HCT116 (cell line): ENCODE measurements at regions not wholly inside any gene's neighbourhood (a gene's known extent, or its start where the extent isn't known, plus 50 kb on each side); places are given as distances from the start of the nearest gene placed in this dataset.

Source experiments
- ATAC-seq: fragments of 200-7000 bp; cut with Tn5 transposase; 2 replicates; pipeline ENCODE4 v1.9.1; 2020; ENCODE audit warnings: mild to moderate bottlenecking, moderate library complexity
- BruUV-seq: library from RNA; stranded (reverse); fragments of 400-500 nt; replicated peaks from 2 replicates; lab custom pipeline; 2021; lab: Mats Ljungman, UMichigan
- CTCF ChIA-PET: fragments of 300-600 bp; sonication (Branson Sonifier 250); formaldehyde crosslinking; loops from one replicate; lab custom pipeline; 2021; ENCODE audit warnings: antibody characterized with exemption; lab: Charles Lee
- POLR2A ChIA-PET: fragments of 300-600, 350-600 bp; sonication (Branson Sonifier 250); formaldehyde crosslinking; loops from one replicate; lab custom pipeline; 2021; ENCODE audit warnings: antibody characterized with exemption; lab: Charles Lee
- RAD21 ChIA-PET, 2 experiments: fragments of 300-600 bp; sonication (Branson Sonifier 250); formaldehyde crosslinking; loops; one replicate each; lab custom pipeline; 2023; ENCODE audit warnings: low total read pairs in 2 of 2; ENCODE audit not compliant: uncharacterized antibody in 2 of 2, unreplicated experiment in 2 of 2, low non-redundant PET in 1 of 2; lab: Charles Lee
- DNase-seq: peaks from one replicate; pipeline ENCODE4 v3.0.0-alpha.2; 2010; ENCODE audit warnings: low read depth, low spot score
- H2AFZ ChIP-seq: fragments of 200-600 bp; shearing (Covaris generic), sonication (generic); 2 replicates; pipeline ENCODE4 v1.6.1; 2017; ENCODE audit warnings: low read depth, mixed run types, mixed read lengths, antibody characterized with exemption, low read length; ENCODE audit not compliant: poor library complexity, severe bottlenecking
- H3K27ac ChIP-seq: 2 replicates; pipeline ENCODE4 v1.5.1; 2012; ENCODE audit warnings: low read depth, low read length
- H3K27me3 ChIP-seq: fragments of 200-600 bp; sonication (generic); 2 replicates; pipeline ENCODE4 v1.6.1; 2016; ENCODE audit warnings: mixed run types, low read length, mixed read lengths; ENCODE audit not compliant: insufficient read depth
- H3K36me3 ChIP-seq, 2 experiments: fragments of 200-500 bp in 1 of 2; fragments of 200-600 bp in 1 of 2; sonication (Bioruptor generic) in 1 of 2; sonication (generic) in 1 of 2; 2 replicates each; pipeline versions ENCODE4 v1.5.1 to v1.6.1; 2014 to 2016; ENCODE audit warnings: low read length in 2 of 2, inconsistent platforms in 1 of 2, mixed read lengths in 1 of 2, mixed run types in 1 of 2; ENCODE audit not compliant: insufficient read depth in 2 of 2, control insufficient read depth in 1 of 2
- H3K4me1 ChIP-seq, 2 experiments: fragments of 200-600 bp in 1 of 2; sonication (generic) in 1 of 2; 2 replicates each; pipeline versions ENCODE4 v1.5.1 to v1.6.1; 2012 to 2017; ENCODE audit warnings: low read length in 2 of 2, inconsistent platforms in 1 of 2, mild to moderate bottlenecking in 1 of 2, mixed read lengths in 1 of 2, mixed run types in 1 of 2, moderate library complexity in 1 of 2; ENCODE audit not compliant: insufficient read depth in 2 of 2, control insufficient read depth in 1 of 2
- H3K4me2 ChIP-seq: fragments of 200-600 bp; sonication (generic); 2 replicates; pipeline ENCODE4 v1.6.1; 2017; ENCODE audit warnings: mixed run types, low read length, mixed read lengths
- H3K4me3 ChIP-seq, 2 experiments: fragments of 200-600 bp in 1 of 2; sonication (generic) in 1 of 2; replicated peaks in 1 of 2; 2 replicates each; pipeline ENCODE4 v1.5.1; 2011 to 2016; ENCODE audit warnings: low read length in 2 of 2, control low read depth in 1 of 2, low read depth in 1 of 2, mild to moderate bottlenecking in 1 of 2, mixed read lengths in 1 of 2, mixed run types in 1 of 2
- H3K79me2 ChIP-seq: fragments of 200-600 bp; sonication (generic); 2 replicates; pipeline ENCODE4 v1.6.1; 2017; ENCODE audit warnings: mild to moderate bottlenecking, mixed run types, low read length, moderate library complexity, mixed read lengths; ENCODE audit not compliant: insufficient read depth
- H3K9ac ChIP-seq: fragments of 200-600 bp; sonication (generic); 2 replicates; pipeline ENCODE4 v1.6.1; 2016; ENCODE audit warnings: low read length, mixed read lengths
- H3K9me2 ChIP-seq: fragments of 200-600 bp; sonication (generic), shearing (Covaris generic); 2 replicates; pipeline ENCODE4 v1.6.1; 2017; ENCODE audit warnings: mixed run types, mild to moderate bottlenecking, moderate library complexity; ENCODE audit not compliant: insufficient read depth
- H3K9me3 ChIP-seq, 2 experiments: fragments of 200-500 bp in 1 of 2; fragments of 200-600 bp in 1 of 2; sonication (Bioruptor generic) in 1 of 2; sonication (generic) in 1 of 2; 2 replicates each; pipeline ENCODE4 v1.6.1; 2014 to 2017; ENCODE audit warnings: low read length in 2 of 2, mixed read lengths in 2 of 2, inconsistent platforms in 1 of 2, low read depth in 1 of 2, mild to moderate bottlenecking in 1 of 2, mixed run types in 1 of 2, moderate library complexity in 1 of 2; ENCODE audit not compliant: control insufficient read depth in 1 of 2, insufficient read depth in 1 of 2
- H4K20me1 ChIP-seq: fragments of 200-600 bp; sonication (generic), shearing (Covaris generic); 2 replicates; pipeline ENCODE4 v1.6.1; 2017; ENCODE audit warnings: mixed run types, mild to moderate bottlenecking, moderate library complexity; ENCODE audit not compliant: insufficient read depth
- CEBPB ChIP-seq: IDR thresholded peaks from 2 replicates; pipeline ENCODE4 v1.6.1; 2012; ENCODE audit warnings: low read depth
- CTCF ChIP-seq, 3 experiments: fragments of 200-600 bp in 1 of 3; sonication (generic) in 1 of 3; IDR thresholded peaks in 2 of 3; conservative IDR thresholded peaks in 1 of 3; 2 replicates each; pipeline ENCODE4 v1.5.1; 2012 to 2017; ENCODE audit warnings: low read depth in 2 of 3, low read length in 2 of 3, antibody characterized with exemption in 1 of 3, borderline replicate concordance in 1 of 3, control low read depth in 1 of 3, mild to moderate bottlenecking in 1 of 3, mixed read lengths in 1 of 3, mixed run types in 1 of 3, moderate library complexity in 1 of 3; ENCODE audit not compliant: insufficient read depth in 1 of 3
- EGR1 ChIP-seq: IDR thresholded peaks from 2 replicates; pipeline ENCODE4 v1.6.1; 2012; ENCODE audit warnings: low read depth
- ELF1 ChIP-seq: IDR thresholded peaks from 2 replicates; pipeline ENCODE4 v1.6.1; 2012; ENCODE audit warnings: low read depth, borderline replicate concordance
- FOSL1 ChIP-seq: IDR thresholded peaks from 2 replicates; pipeline ENCODE4 v1.6.1; 2012; ENCODE audit warnings: low read depth
- JUND ChIP-seq: IDR thresholded peaks from 2 replicates; pipeline ENCODE4 v1.6.1; 2012
- MAX ChIP-seq: IDR thresholded peaks from 2 replicates; pipeline ENCODE4 v1.6.1; 2012
- POLR2AphosphoS5 ChIP-seq: IDR thresholded peaks from 2 replicates; pipeline ENCODE4 v1.6.1; 2011; ENCODE audit warnings: mild to moderate bottlenecking, low read depth, low read length, moderate library complexity
- RAD21 ChIP-seq: IDR thresholded peaks from 2 replicates; pipeline ENCODE4 v1.6.1; 2012; ENCODE audit warnings: low read depth, mild to moderate bottlenecking
- REST ChIP-seq: IDR thresholded peaks from 2 replicates; pipeline ENCODE4 v1.6.1; 2012; ENCODE audit warnings: low read depth
- SIN3A ChIP-seq: IDR thresholded peaks from 2 replicates; pipeline ENCODE4 v1.6.1; 2012; ENCODE audit warnings: low read depth
- SP1 ChIP-seq: IDR thresholded peaks from 2 replicates; pipeline ENCODE4 v1.6.1; 2012; ENCODE audit warnings: low read depth
- SRF ChIP-seq: IDR thresholded peaks from 2 replicates; pipeline ENCODE4 v1.6.1; 2012; ENCODE audit warnings: low read depth
- TCF7L2 ChIP-seq: IDR thresholded peaks from 2 replicates; pipeline ENCODE4 v1.7.0; 2011; ENCODE audit warnings: borderline replicate concordance, inconsistent platforms; ENCODE audit not compliant: insufficient read depth, insufficient read length; ENCODE audit errors: extremely low read depth
- YY1 ChIP-seq: IDR thresholded peaks from 2 replicates; pipeline ENCODE4 v1.6.1; 2011; ENCODE audit warnings: low read length, low read depth, moderate library complexity, mild to moderate bottlenecking; ENCODE audit not compliant: insufficient replicate concordance; ENCODE audit errors: extremely low read depth
- ZBTB33 ChIP-seq: IDR thresholded peaks from 2 replicates; pipeline ENCODE4 v1.6.1; 2011; ENCODE audit warnings: mild to moderate bottlenecking, low read length, moderate library complexity; ENCODE audit not compliant: insufficient replicate concordance; ENCODE audit errors: extremely low read depth
- ZFX ChIP-seq: fragments of 450-650 bp; IDR thresholded peaks from 2 replicates; pipeline ENCODE4 v1.6.1; 2017
- ZNF274 ChIP-seq: fragments of 200-500 bp; sonication (Bioruptor generic); IDR thresholded peaks from 2 replicates; pipeline ENCODE4 v1.6.1; 2014; ENCODE audit warnings: mild to moderate bottlenecking, low read depth, low read length, inconsistent platforms
- intact Hi-C: fragments of 100-400 bp; cut with micrococcal nuclease; formaldehyde crosslinking; loops from 2 replicates; pipeline ENCODE4 v1.10.0; 2022

GRCh38 chr6:139768196-139768595 lies 393.7 kb upstream of the CITED2 start:
- no TSS peak for BruUV-seq
- no peaks in the 10 kb centered on the region for H3K9me3 ChIP-seq
- ChIA-PET POLR2A (interaction anchor here (1.3 kb wide), 1 partner anchor 394 kb away, joined by 3 read pairs; the partner anchor contains the start of gene CITED2), RAD21 (no interaction called here), CTCF (no interaction called here)
- H3K27me3 ChIP-seq, result no peaks in the 10 kb centered on the region
- no peaks in the 10 kb centered on the region; the same call in 1 of the 2 replicates for H4K20me1 ChIP-seq
- H3K36me3 ChIP-seq, result no peaks in the 10 kb centered on the region
- H3K9me2 ChIP-seq, result no peaks in the 10 kb centered on the region
- H2AFZ ChIP-seq, result no peak overlapping the region
- no peak overlapping the region for H3K27ac ChIP-seq
- H3K4me3 ChIP-seq, result no peak overlapping the region
- ATAC-seq (no peak), DNase-seq (no peak)
- H3K79me2 ChIP-seq, result no peaks in the 10 kb centered on the region
- H3K4me2 ChIP-seq, result no peak overlapping the region
- intact Hi-C loops, result loop anchor here (5.0 kb wide), 1 partner anchor 391 kb away; no protein-coding TSS in a partner anchor
- no peak for TF ChIP-seq EGR1
- no peak for TF ChIP-seq REST
- no peak for TF ChIP-seq CTCF (IDR thresholded peaks at IDR 0.05 in 2 of 3, conservative IDR thresholded peaks at IDR 0.05 in 1 of 3; ENCODE audit: borderline replicate concordance in 1 of 3, insufficient read depth in 1 of 3, low read depth in 2 of 3, low read length in 2 of 3)
- TF ChIP-seq SRF, result no peak
- TF ChIP-seq SP1, result no peak
- no peak for TF ChIP-seq SIN3A
- no peak for TF ChIP-seq CEBPB
- no peak for TF ChIP-seq TCF7L2
- TF ChIP-seq RAD21, result no peak
- TF ChIP-seq FOSL1, result no peak
- TF ChIP-seq ZBTB33, result no peak
- no peak for TF ChIP-seq YY1
- TF ChIP-seq ELF1, result no peak
- no peak for TF ChIP-seq JUND
- TF ChIP-seq ZNF274, result no peak
- TF ChIP-seq POLR2AphosphoS5, result no peak
- no peak for TF ChIP-seq MAX
- no peak for TF ChIP-seq ZFX
- H3K4me1 ChIP-seq, result peaks cover 22 to 37% of the 10 kb centered on the region in 2 experiments
- H3K9ac ChIP-seq, result no peak overlapping the region
